ENCODE measurements at regions not wholly inside any gene's neighbourhood (a gene's known extent, or its start where the extent isn't known, plus 50 kb on each side); places are given as distances from the start of the nearest gene placed in this dataset.

GRCh38 chr1:218878369-218878768 lies 295.3 kb upstream of the LYPLAL1 start:
- no peak for TF ChIP-seq EZH2phosphoT487 (conservative IDR thresholded peaks at IDR 0.05; ENCODE audit: low read length)
- TF ChIP-seq CTCF (IDR thresholded peaks at IDR 0.05; ENCODE audit: insufficient read depth, low read length, poor library complexity, severe bottlenecking): no peak
- Histone ChIP-seq H3K9ac (ENCODE audit: low read length) (no peak overlapping the region), H3K9me2 (replicated peaks; ENCODE audit: insufficient read depth, low read length) (no peaks in the 10 kb centered on the region), H3K36me3 (ENCODE audit: low read length) (no peaks in the 10 kb centered on the region), H3F3A (ENCODE audit: insufficient read depth) (no peaks in the 10 kb centered on the region), H3K27ac (ENCODE audit: low read depth, low read length) (no peak overlapping the region), H3K27me3 (ENCODE audit: low read length) (no peaks in the 10 kb centered on the region), H3K4me2 (ENCODE audit: low read depth, low read length, poor library complexity, severe bottlenecking) (no peak overlapping the region), H3K9me3 (ENCODE audit: insufficient read depth, low read length) (no peaks in the 10 kb centered on the region), H3K79me2 (ENCODE audit: insufficient read depth, low read length) (no peaks in the 10 kb centered on the region), H3K4me3 (ENCODE audit: insufficient read depth, low read length, poor library complexity, severe bottlenecking) (no peak overlapping the region), H4K20me1 (ENCODE audit: low read depth, low read length) (no peaks in the 10 kb centered on the region), H2AFZ (ENCODE audit: low read depth, low read length, severe bottlenecking) (no peak overlapping the region)

- no peaks in the 10 kb centered on the region for H3K27me3 ChIP-seq (ENCODE audit: low read length)
- H3K4me2 ChIP-seq (ENCODE audit: low read depth, low read length, poor library complexity, severe bottlenecking): no peak overlapping the region
- H3K36me3 ChIP-seq (ENCODE audit: low read length): no peaks in the 10 kb centered on the region
- no peak overlapping the region for H3K9ac ChIP-seq (ENCODE audit: low read length)
- no peaks in the 10 kb centered on the region for H3K9me2 ChIP-seq (replicated peaks; ENCODE audit: insufficient read depth, low read length)
- no peaks in the 10 kb centered on the region for H4K20me1 ChIP-seq (ENCODE audit: low read depth, low read length)
- H3K79me2 ChIP-seq (ENCODE audit: insufficient read depth, low read length): no peaks in the 10 kb centered on the region
- H3K9me3 ChIP-seq (ENCODE audit: insufficient read depth, low read length): no peaks in the 10 kb centered on the region
- no peaks in the 10 kb centered on the region for H3F3A ChIP-seq (ENCODE audit: insufficient read depth)
- TF ChIP-seq CTCF (IDR thresholded peaks at IDR 0.05; ENCODE audit: insufficient read depth, low read length, poor library complexity, severe bottlenecking) (no peak), EZH2phosphoT487 (conservative IDR thresholded peaks at IDR 0.05; ENCODE audit: low read length) (no peak)
- H3K27ac ChIP-seq (ENCODE audit: low read depth, low read length): no peak overlapping the region
- H2AFZ ChIP-seq (ENCODE audit: low read depth, low read length, severe bottlenecking): no peak overlapping the region
- no peak overlapping the region for H3K4me3 ChIP-seq (ENCODE audit: insufficient read depth, low read length, poor library complexity, severe bottlenecking)
These were observed 293.1 kb upstream of the LYPLAL1 start for GRCh38 chr1:218880484-218881060.

DNA sequence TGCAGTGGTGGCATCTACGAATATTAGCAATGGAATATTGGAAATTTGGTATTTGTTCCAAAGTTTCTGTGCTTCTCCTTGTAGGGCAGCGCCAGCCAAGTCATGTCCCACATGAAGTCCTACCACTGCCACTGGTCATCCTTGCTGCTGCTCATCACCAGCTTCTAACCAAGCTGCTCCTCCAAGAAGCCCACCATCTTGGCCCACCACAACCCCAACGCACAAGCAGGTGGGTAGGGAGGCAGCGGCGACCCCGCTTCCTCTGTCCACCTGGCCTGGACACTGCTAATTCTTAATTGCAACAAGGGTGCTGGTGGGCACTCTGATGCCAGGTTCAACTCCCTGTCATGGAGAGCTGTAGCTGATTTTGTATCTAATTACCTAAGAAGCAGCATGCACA lies 291.2 kb upstream of the LYPLAL1 start:
- H3K4me2 ChIP-seq (ENCODE audit: low read depth, low read length, poor library complexity, severe bottlenecking): no peak overlapping the region
- no peaks in the 10 kb centered on the region for H3K9me2 ChIP-seq (replicated peaks; ENCODE audit: insufficient read depth, low read length)
- no peak overlapping the region for H3K27ac ChIP-seq (ENCODE audit: low read depth, low read length)
- H3K4me3 ChIP-seq (ENCODE audit: insufficient read depth, low read length, poor library complexity, severe bottlenecking): no peak overlapping the region
- no peaks in the 10 kb centered on the region for H3K9me3 ChIP-seq (ENCODE audit: insufficient read depth, low read length)
- no peaks in the 10 kb centered on the region for H3K36me3 ChIP-seq (ENCODE audit: low read length)
- no peaks in the 10 kb centered on the region for H3F3A ChIP-seq (ENCODE audit: insufficient read depth)
- no peak for TF ChIP-seq EZH2phosphoT487 (conservative IDR thresholded peaks at IDR 0.05; ENCODE audit: low read length)
- no peak for TF ChIP-seq CTCF (IDR thresholded peaks at IDR 0.05; ENCODE audit: insufficient read depth, low read length, poor library complexity, severe bottlenecking)
- no peak overlapping the region for H2AFZ ChIP-seq (ENCODE audit: low read depth, low read length, severe bottlenecking)
- no peaks in the 10 kb centered on the region for H3K27me3 ChIP-seq (ENCODE audit: low read length)
- H3K9ac ChIP-seq (ENCODE audit: low read length): no peak overlapping the region
- no peaks in the 10 kb centered on the region for H3K79me2 ChIP-seq (ENCODE audit: insufficient read depth, low read length)
- no peaks in the 10 kb centered on the region for H4K20me1 ChIP-seq (ENCODE audit: low read depth, low read length)
